T-cell (primary cell): ENCODE measurements at regions not wholly inside any gene's neighbourhood (a gene's known extent, or its start where the extent isn't known, plus 50 kb on each side); places are given as distances from the start of the nearest gene placed in this dataset.

Experiments
- ATAC-seq, 4 experiments: fragments of 200-7000 bp in 3 of 4; fragments of 150-1000 bp in 1 of 4; cut with Tn5 transposase; replicated peaks in 1 of 4; 1 replicate in 3 of 4; 2 replicates in 1 of 4; pipeline ENCODE4 v1.10.0; 2021; ENCODE audit warnings: moderate library complexity in 3 of 4, mild to moderate bottlenecking in 2 of 4, moderate number of reproducible peaks in 1 of 4
- CTCF ChIA-PET, 2 donors: fragments of 300-600 bp; sonication (Branson Sonifier 250); formaldehyde crosslinking; loops; one replicate each; lab custom pipeline; 2022; ENCODE audit warnings: antibody characterized with exemption in 2 of 2; lab: Charles Lee
- POLR2A ChIA-PET, 2 donors: fragments of 300-600 bp; sonication (Branson Sonifier 250); formaldehyde crosslinking; loops; one replicate each; lab custom pipeline; 2022; ENCODE audit warnings: antibody characterized with exemption in 2 of 2; lab: Charles Lee
- DNase-seq, 35 experiments: peaks; one replicate each; pipeline versions ENCODE4 v3.0.0 to v3.0.0-alpha.2; 2013 to 2023
- H3K27ac ChIP-seq: one replicate; pipeline ENCODE4 v1.5.1; 2013; ENCODE audit warnings: low read length
- H3K27me3 ChIP-seq, 2 experiments: replicated peaks in 1 of 2; 1 replicate in 1 of 2; 2 replicates in 1 of 2; pipeline versions ENCODE4 v1.6.1 to v1.7.0; 2013; ENCODE audit warnings: low read length in 1 of 2, mixed read lengths in 1 of 2; ENCODE audit not compliant: control insufficient read depth in 2 of 2, insufficient read depth in 2 of 2; ENCODE audit errors: extremely low read depth in 1 of 2
- H3K36me3 ChIP-seq, 2 donors: 1 replicate in 1 of 2; 2 replicates in 1 of 2; pipeline versions ENCODE4 v1.6.1 to v1.7.0; 2013; ENCODE audit warnings: low read length in 1 of 2; ENCODE audit not compliant: control insufficient read depth in 2 of 2, insufficient read depth in 1 of 2; ENCODE audit errors: extremely low read depth in 1 of 2
- H3K4me1 ChIP-seq, 2 experiments: 1 replicate in 1 of 2; 2 replicates in 1 of 2; pipeline versions ENCODE4 v1.6.1 to v1.7.0; 2013; ENCODE audit warnings: low read length in 2 of 2, mixed read lengths in 1 of 2; ENCODE audit not compliant: insufficient read depth in 2 of 2, control insufficient read depth in 1 of 2; ENCODE audit errors: extremely low read depth in 1 of 2
- H3K4me3 ChIP-seq, 2 donors: 1 replicate in 1 of 2; 2 replicates in 1 of 2; pipeline versions ENCODE4 v1.5.1 to v1.7.0; 2013; ENCODE audit warnings: mild to moderate bottlenecking in 2 of 2, low read length in 1 of 2, moderate library complexity in 1 of 2; ENCODE audit not compliant: control insufficient read depth in 1 of 2; ENCODE audit errors: extremely low read depth in 1 of 2
- H3K9me3 ChIP-seq: 2 replicates; pipeline ENCODE4 v1.7.0; 2013
- H3K27ac Mint-ChIP-seq, 2 donors: one replicate each; pipeline ENCODE4 v1.8.0; 2020 to 2021; ENCODE audit warnings: mild to moderate bottlenecking in 2 of 2, mixed read lengths in 2 of 2
- H3K27me3 Mint-ChIP-seq, 2 donors: one replicate each; pipeline ENCODE4 v1.8.0; 2021 to 2022; ENCODE audit warnings: mixed read lengths in 2 of 2
- H3K36me3 Mint-ChIP-seq: one replicate; pipeline ENCODE4 v1.8.0; 2021; ENCODE audit warnings: mixed read lengths
- H3K4me1 Mint-ChIP-seq, 3 donors: one replicate each; pipeline ENCODE4 v1.8.0; 2020 to 2022; ENCODE audit warnings: mixed read lengths in 3 of 3, mild to moderate bottlenecking in 1 of 3
- H3K4me3 Mint-ChIP-seq, 3 donors: one replicate each; pipeline ENCODE4 v1.8.0; 2020 to 2022; ENCODE audit warnings: mild to moderate bottlenecking in 3 of 3, mixed read lengths in 3 of 3, moderate library complexity in 3 of 3
- H3K9me3 Mint-ChIP-seq, 3 donors: one replicate each; pipeline ENCODE4 v1.8.0; 2020 to 2022; ENCODE audit warnings: mixed read lengths in 3 of 3
- WGBS: methylation state at CpG from one replicate; pipeline ENCODE4 v1.1.5; 2013; ENCODE audit warnings: missing lambda C conversion rate; ENCODE audit not compliant: insufficient coverage; 5-methylcytosine and 5-hydroxymethylcytosine counted together

DNA sequence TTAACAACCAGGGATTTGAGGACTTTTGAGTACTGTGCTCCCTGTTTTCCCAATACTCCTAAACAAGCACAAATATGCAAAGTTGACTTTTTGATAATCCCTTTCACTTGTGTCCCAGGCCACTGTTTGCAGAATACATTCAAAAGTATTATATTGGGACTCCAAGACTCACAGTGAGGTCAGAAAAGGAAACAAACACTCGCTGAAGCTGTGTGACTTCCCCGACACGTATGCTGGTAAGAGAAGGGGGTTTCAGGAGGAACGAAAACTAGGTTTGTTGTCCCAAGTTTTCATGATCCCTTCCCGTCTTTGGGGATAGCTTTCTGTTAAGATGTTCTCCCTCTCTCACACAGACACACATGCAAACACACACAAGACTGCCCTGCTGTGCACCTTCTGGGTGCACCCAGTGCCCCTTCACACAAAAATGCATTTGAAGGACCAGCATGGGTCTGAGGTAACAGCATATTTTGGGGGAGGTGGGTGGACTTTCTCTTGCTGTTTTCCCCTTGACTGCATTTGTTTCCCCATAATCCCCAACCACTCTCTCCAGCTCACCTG, 225.2 kb upstream of the PRICKLE2 start:
- ATAC-seq (no peak), DNase-seq (no peak)
- no peak overlapping the region for H3K4me3 Mint-ChIP-seq
- Histone ChIP-seq H3K27ac (no peak overlapping the region), H3K4me3 (no peak overlapping the region), H3K27me3 (peaks cover 6 to 7% of the 10 kb centered on the region in 2 experiments), H3K4me1 (no peaks in the 10 kb centered on the region), H3K9me3 (no peaks in the 10 kb centered on the region), H3K36me3 (no peaks in the 10 kb centered on the region)
- no peak overlapping the region for H3K27ac Mint-ChIP-seq
- CTCF ChIA-PET, result interaction anchor here in 1 of 2 donors (0.6 kb wide), 1 partner anchor 427 kb away, joined by 5 read pairs; the partner anchor contains the start of gene PSMD6
- no peaks in the 10 kb centered on the region for H3K9me3 Mint-ChIP-seq
- H3K36me3 Mint-ChIP-seq, result no peaks in the 10 kb centered on the region
- H3K27me3 Mint-ChIP-seq, result peaks cover 35 to 46% of the 10 kb centered on the region in 2 donors
- no peaks in the 10 kb centered on the region for H3K4me1 Mint-ChIP-seq
- POLR2A ChIA-PET, result no interaction called here
- 45% methylated on average over 4 of the region's 5 CpGs for WGBS

DNA sequence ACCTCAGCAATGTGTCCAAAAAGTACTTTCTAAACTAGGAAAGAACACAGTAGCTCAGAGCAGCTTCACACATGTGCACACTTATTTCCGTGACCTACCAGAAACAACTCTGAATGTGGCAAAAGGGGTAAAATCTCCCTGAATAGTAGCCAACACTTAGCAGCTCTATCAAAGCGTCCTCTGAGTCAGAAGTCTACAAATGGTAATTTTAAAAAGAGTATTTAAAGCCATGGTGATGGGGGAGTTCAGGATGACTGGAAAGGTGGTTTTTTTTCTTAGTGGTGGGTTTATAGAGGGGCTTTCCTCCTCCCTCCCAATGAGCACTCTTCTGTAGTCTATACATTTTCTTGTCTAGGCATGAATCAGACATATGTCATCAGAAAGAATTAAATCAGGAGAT, 223.8 kb upstream of the PRICKLE2 start:
- H3K27ac ChIP-seq, result no peak overlapping the region
- no peaks in the 10 kb centered on the region for H3K36me3 ChIP-seq
- H3K27me3 ChIP-seq, result peaks cover 4 to 19% of the 10 kb centered on the region in 2 experiments
- ATAC-seq (no peak), DNase-seq (no peak)
- Mint-ChIP-seq H3K4me3 (no peak overlapping the region), H3K36me3 (no peaks in the 10 kb centered on the region), H3K27me3 (peaks cover 42 to 52% of the 10 kb centered on the region in 2 donors), H3K27ac (no peak overlapping the region), H3K9me3 (no peaks in the 10 kb centered on the region), H3K4me1 (no peaks in the 10 kb centered on the region)
- H3K4me1 ChIP-seq, result no peaks in the 10 kb centered on the region
- H3K9me3 ChIP-seq, result no peaks in the 10 kb centered on the region
- no peak overlapping the region for H3K4me3 ChIP-seq
- ChIA-PET POLR2A (no interaction called here), CTCF (no interaction called here)
- no CpG with 5 or more reads among the region's 2 CpGs for WGBS

DNA sequence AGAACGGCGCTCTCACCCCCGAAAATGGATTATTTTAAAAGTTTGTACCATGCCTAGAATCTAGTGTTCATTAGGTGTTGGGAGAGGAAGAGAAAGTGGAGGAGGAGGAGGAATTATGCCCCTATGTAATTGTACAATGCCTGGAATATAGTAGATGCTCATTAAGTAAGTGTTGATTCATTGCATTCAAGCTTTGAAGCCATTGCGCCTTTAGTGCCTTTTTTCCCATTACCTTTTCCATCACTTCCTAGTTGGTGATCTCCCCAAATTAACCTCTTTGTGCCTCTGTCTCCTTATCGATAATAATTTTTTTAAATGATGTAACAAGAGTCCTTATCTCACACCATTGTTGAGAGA, 220.7 kb upstream of the PRICKLE2 start:
- DNase-seq (no peak), ATAC-seq (no peak)
- no peaks in the 10 kb centered on the region for H3K4me1 ChIP-seq
- H3K9me3 ChIP-seq, result no peaks in the 10 kb centered on the region
- no peak overlapping the region for H3K4me3 ChIP-seq
- WGBS, result no CpG with 5 or more reads among the region's 5 CpGs
- CTCF ChIA-PET, result no interaction called here
- H3K4me1 Mint-ChIP-seq, result no peaks in the 10 kb centered on the region
- no peaks in the 10 kb centered on the region for H3K36me3 ChIP-seq
- peaks cover 55 to 67% of the 10 kb centered on the region in 2 donors for H3K27me3 Mint-ChIP-seq
- H3K9me3 Mint-ChIP-seq, result no peaks in the 10 kb centered on the region
- no peaks in the 10 kb centered on the region for H3K36me3 Mint-ChIP-seq
- no peak overlapping the region for H3K27ac Mint-ChIP-seq
- POLR2A ChIA-PET, result no interaction called here
- H3K27me3 ChIP-seq, result peaks cover 9 to 24% of the 10 kb centered on the region in 2 experiments
- H3K27ac ChIP-seq, result no peak overlapping the region
- H3K4me3 Mint-ChIP-seq, result no peak overlapping the region

DNA sequence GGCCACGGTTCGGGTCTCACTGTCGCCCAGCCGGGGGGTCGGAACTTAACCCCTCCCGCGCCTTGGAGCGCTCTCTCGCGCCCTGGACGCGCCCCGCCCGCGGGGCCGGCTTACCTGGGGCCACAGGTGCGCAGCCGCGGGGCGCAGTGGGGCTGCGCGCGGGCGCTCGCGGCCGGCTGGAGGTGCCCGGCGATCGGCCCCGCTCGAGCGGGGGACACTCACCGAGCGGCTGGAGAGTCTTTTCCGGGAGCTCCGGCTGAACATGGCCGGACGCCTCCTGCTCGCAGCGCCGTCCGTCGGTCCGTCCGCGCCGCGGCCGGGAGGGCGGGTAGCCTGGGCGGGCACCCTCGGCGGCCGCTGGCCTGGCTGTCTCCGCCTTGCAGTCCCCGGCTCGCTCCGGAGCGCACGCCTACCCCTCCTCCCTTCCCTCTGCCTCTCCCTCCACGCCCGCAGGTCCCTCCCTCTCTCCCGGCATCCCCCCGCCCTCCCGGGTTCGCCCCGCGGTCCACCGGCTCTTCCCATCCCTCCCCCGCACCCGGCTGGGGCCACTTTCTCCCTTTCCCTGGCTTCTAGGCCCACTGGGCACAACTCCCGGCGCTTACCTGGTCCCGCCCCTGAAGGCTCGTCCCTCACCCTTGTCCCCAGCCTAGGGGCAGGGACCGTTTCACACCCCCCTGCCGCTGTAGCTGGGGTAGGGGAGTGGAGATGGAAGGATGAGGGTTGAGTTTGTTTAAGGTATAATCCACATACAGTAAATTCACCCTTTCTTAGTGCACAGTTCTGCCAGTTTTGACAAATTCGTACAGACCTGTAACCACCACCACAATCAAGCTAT, 220.1 kb upstream of the PRICKLE2 start:
- Histone ChIP-seq H3K27ac (no peak overlapping the region), H3K4me1 (no peaks in the 10 kb centered on the region), H3K9me3 (no peaks in the 10 kb centered on the region), H3K36me3 (no peaks in the 10 kb centered on the region), H3K4me3 (no peak overlapping the region), H3K27me3 (peaks cover 13 to 24% of the 10 kb centered on the region in 2 experiments)
- no peak overlapping the region for H3K27ac Mint-ChIP-seq
- no peak for ATAC-seq
- no peaks in the 10 kb centered on the region for H3K4me1 Mint-ChIP-seq
- ChIA-PET CTCF (interaction anchor here in 1 of 2 donors (0.6 kb wide), 1 partner anchor 8 kb away, joined by 3 read pairs; no protein-coding TSS in a partner anchor), POLR2A (no interaction called here)
- peaks cover 53 to 66% of the 10 kb centered on the region in 2 donors for H3K27me3 Mint-ChIP-seq
- no peak for DNase-seq
- H3K9me3 Mint-ChIP-seq, result no peaks in the 10 kb centered on the region
- 8% methylated on average over 62 of the region's 79 CpGs for WGBS
- H3K4me3 Mint-ChIP-seq, result no peak overlapping the region
- H3K36me3 Mint-ChIP-seq, result no peaks in the 10 kb centered on the region

DNA sequence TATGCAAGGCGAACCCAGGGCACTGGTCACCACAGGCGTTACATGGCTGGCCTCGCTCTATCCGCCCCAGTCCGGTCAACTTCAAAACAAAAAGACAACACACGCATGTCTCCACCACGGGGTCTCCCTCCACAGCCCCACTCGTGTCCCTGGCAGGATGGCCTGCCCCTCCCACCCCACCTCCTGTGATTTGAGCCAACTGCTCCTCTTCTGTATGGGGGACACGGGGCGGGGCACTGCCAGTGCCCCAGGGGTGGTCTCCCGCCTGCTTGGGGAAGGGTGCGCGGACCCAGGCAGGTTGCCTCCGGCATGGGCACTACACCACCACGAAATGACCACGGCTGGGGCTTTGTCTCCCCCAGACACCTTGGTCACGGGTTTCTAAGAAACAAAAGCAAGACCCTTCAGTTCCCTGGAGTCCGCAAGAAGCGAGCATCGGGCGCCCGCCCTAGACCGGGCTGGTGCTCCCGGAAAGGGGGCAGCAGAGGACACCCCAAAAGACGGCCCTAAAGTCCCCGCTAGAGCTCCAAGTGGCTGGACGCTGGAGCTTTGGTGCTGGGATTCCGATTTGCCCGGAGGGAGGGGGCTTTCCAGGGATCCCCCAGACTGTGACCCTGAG, 219.3 kb upstream of the PRICKLE2 start:
- Mint-ChIP-seq H3K27me3 (peaks cover 55 to 66% of the 10 kb centered on the region in 2 donors), H3K4me3 (no peak overlapping the region), H3K4me1 (no peaks in the 10 kb centered on the region), H3K27ac (no peak overlapping the region), H3K9me3 (no peaks in the 10 kb centered on the region), H3K36me3 (no peaks in the 10 kb centered on the region)
- H3K4me1 ChIP-seq, result no peaks in the 10 kb centered on the region
- no peak overlapping the region for H3K4me3 ChIP-seq
- H3K9me3 ChIP-seq, result no peaks in the 10 kb centered on the region
- POLR2A ChIA-PET, result no interaction called here
- ATAC-seq (no peak), DNase-seq (no peak)
- 22% methylated on average over 27 of the region's 29 CpGs for WGBS
- CTCF ChIA-PET, result no interaction called here
- no peaks in the 10 kb centered on the region for H3K36me3 ChIP-seq
- H3K27me3 ChIP-seq, result peaks cover 13 to 24% of the 10 kb centered on the region in 2 experiments
- H3K27ac ChIP-seq, result no peak overlapping the region

DNA sequence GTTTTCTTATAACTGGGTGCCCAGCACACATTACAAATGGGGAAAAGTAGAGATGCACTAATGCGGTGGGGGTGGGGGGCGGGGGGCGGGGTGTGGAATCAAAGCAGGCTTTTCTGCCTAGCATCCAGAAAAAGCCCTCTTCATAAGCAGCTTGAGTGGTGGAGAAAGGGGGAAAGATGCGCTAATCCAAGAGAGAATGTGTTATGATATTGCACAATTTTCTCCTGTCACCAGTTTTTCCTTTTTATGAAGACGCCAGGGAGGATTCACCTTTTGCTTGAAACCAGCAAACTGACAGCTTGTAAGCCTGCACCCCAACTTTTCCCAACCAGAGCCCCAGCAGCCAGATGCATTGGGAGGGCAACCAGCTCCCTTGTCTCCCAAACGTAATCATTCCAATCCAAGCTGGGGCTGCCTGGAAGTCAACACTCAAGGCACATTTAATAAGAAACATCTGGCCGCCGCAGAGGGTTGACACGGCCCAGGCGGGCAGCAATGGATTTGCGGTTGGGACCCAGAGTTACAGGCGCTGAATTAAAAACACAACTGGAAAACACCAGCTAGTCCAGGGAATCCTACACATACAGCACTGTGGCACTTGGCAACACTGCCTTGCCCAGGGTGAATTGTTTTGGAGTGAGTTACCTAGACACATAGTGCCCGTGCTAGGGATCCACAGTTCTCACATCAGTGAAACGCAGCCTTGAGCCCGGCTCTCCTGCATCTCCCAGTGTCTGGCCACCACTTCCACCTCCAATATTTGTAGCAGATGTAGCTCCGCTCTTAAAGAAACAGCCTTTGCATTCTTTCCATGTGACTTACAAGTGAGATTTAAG, 218.5 kb upstream of the PRICKLE2 start:
- Histone ChIP-seq H3K4me3 (no peak overlapping the region), H3K36me3 (no peaks in the 10 kb centered on the region), H3K9me3 (no peaks in the 10 kb centered on the region), H3K27ac (no peak overlapping the region), H3K4me1 (no peaks in the 10 kb centered on the region), H3K27me3 (peaks cover 13 to 27% of the 10 kb centered on the region in 2 experiments)
- DNase-seq, result no peak
- peaks cover 52 to 60% of the 10 kb centered on the region in 2 donors for H3K27me3 Mint-ChIP-seq
- H3K9me3 Mint-ChIP-seq, result no peaks in the 10 kb centered on the region
- 38% methylated on average over 10 of the region's 16 CpGs for WGBS
- ATAC-seq, result no peak
- ChIA-PET POLR2A (no interaction called here), CTCF (no interaction called here)
- no peak overlapping the region for H3K27ac Mint-ChIP-seq
- H3K4me3 Mint-ChIP-seq, result no peak overlapping the region
- H3K4me1 Mint-ChIP-seq, result no peaks in the 10 kb centered on the region
- H3K36me3 Mint-ChIP-seq, result no peaks in the 10 kb centered on the region
